Astrocyte (in vitro differentiated cells and primary cell): ENCODE measurements at regions not wholly inside any gene's neighbourhood (a gene's known extent, or its start where the extent isn't known, plus 50 kb on each side); places are given as distances from the start of the nearest gene placed in this dataset.

ENCODE experiments used
- EZH2 ChIP-seq: IDR thresholded peaks from 2 replicates; pipeline ENCODE4 v1.6.1; 2012; ENCODE audit warnings: mild to moderate bottlenecking, low read length, inconsistent platforms; ENCODE audit not compliant: insufficient read depth
- TF ChIP-seq, protein P1 (sequence below): IDR thresholded peaks from 2 replicates; pipeline ENCODE4 v1.5.1; 2011; ENCODE audit warnings: low read depth, mild to moderate bottlenecking, inconsistent platforms, low read length, moderate library complexity; ENCODE audit not compliant: insufficient read depth

DNA sequence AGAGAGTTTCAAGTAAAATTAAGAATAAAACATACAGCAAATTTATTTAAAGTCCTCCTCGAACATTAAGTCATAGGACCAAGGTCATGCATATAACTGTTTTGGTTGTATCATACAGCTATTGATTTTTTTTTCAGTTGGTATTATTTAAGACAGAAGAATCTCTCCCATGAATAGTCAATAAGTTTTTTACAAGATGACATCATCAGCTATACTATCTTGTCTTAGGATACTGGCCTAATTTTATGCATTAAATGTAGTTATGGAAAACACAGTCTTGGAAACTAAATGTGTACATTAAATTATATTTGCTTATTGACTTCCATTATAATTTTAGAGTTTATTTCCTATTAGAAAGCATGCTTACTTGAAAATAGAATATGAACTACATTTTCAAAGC lies 755.9 kb downstream of the PCDH19 start:
- TF ChIP-seq, protein P1, sequence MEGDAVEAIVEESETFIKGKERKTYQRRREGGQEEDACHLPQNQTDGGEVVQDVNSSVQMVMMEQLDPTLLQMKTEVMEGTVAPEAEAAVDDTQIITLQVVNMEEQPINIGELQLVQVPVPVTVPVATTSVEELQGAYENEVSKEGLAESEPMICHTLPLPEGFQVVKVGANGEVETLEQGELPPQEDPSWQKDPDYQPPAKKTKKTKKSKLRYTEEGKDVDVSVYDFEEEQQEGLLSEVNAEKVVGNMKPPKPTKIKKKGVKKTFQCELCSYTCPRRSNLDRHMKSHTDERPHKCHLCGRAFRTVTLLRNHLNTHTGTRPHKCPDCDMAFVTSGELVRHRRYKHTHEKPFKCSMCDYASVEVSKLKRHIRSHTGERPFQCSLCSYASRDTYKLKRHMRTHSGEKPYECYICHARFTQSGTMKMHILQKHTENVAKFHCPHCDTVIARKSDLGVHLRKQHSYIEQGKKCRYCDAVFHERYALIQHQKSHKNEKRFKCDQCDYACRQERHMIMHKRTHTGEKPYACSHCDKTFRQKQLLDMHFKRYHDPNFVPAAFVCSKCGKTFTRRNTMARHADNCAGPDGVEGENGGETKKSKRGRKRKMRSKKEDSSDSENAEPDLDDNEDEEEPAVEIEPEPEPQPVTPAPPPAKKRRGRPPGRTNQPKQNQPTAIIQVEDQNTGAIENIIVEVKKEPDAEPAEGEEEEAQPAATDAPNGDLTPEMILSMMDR, result no peak
- TF ChIP-seq EZH2, result no peak
